ENCODE measurements at regions not wholly inside any gene's neighbourhood (a gene's known extent, or its start where the extent isn't known, plus 50 kb on each side); places are given as distances from the start of the nearest gene placed in this dataset.

- DNase-seq = no peak
Measured at GRCh38 chr6:100274147-100274546, 190.6 kb downstream of the SIM1 start.

GRCh38 chr6:100271625-100272024, 193.1 kb downstream of the SIM1 start:
- TF ChIP-seq EP300 (IDR thresholded peaks at IDR 0.05) (no peak), POLR2A (IDR thresholded peaks at IDR 0.05) (no peak), CTCF (IDR thresholded peaks at IDR 0.05) (no peak)
- intact Hi-C loops (cut with DNase I) = no loop called here
- Histone ChIP-seq H3K27me3 (no peaks in the 10 kb centered on the region), H3K4me1 (ENCODE audit: insufficient read depth) (no peaks in the 10 kb centered on the region), H3K27ac (no peak overlapping the region), H3K9me3 (no peaks in the 10 kb centered on the region), H3K36me3 (no peaks in the 10 kb centered on the region), H3K4me3 (no peak overlapping the region)
- DNase-seq = no peak
- WGBS, 3 donors = 90 to 94% (median 91%) methylated on average over 2 of the region's 2 CpGs

More at GRCh38 chr6:100274147-100274546, 190.6 kb downstream of the SIM1 start:
- Histone ChIP-seq H3K27ac (no peak overlapping the region), H3K36me3 (no peaks in the 10 kb centered on the region), H3K9me3 (no peaks in the 10 kb centered on the region), H3K4me1 (ENCODE audit: insufficient read depth) (no peaks in the 10 kb centered on the region), H3K27me3 (no peaks in the 10 kb centered on the region), H3K4me3 (no peak overlapping the region)
- intact Hi-C loops (cut with DNase I) = no loop called here
- WGBS, 3 donors = 93 to 100% (median 98%) methylated on average over 1 of the region's 1 CpG
- TF ChIP-seq POLR2A (IDR thresholded peaks at IDR 0.05) (no peak), CTCF (IDR thresholded peaks at IDR 0.05) (no peak), EP300 (IDR thresholded peaks at IDR 0.05) (no peak)

GRCh38 chr6:100271202-100271601, 193.5 kb downstream of the SIM1 start:
- Histone ChIP-seq H3K27me3 (no peaks in the 10 kb centered on the region), H3K36me3 (no peaks in the 10 kb centered on the region), H3K27ac (no peak overlapping the region), H3K4me1 (ENCODE audit: insufficient read depth) (no peaks in the 10 kb centered on the region), H3K9me3 (no peaks in the 10 kb centered on the region), H3K4me3 (no peak overlapping the region)
- no peak for TF ChIP-seq POLR2A (IDR thresholded peaks at IDR 0.05)
- no peak for TF ChIP-seq CTCF (IDR thresholded peaks at IDR 0.05)
- no peak for TF ChIP-seq EP300 (IDR thresholded peaks at IDR 0.05)
- no peak for DNase-seq
- WGBS, 3 donors = 94 to 96% (median 95%) methylated on average over 5 of the region's 5 CpGs
- intact Hi-C loops (cut with DNase I) = no loop called here

GRCh38 chr6:100269189-100269588, 195.5 kb downstream of the SIM1 start:
- Histone ChIP-seq H3K27ac (no peak overlapping the region), H3K4me3 (no peak overlapping the region), H3K4me1 (ENCODE audit: insufficient read depth) (no peaks in the 10 kb centered on the region), H3K9me3 (no peaks in the 10 kb centered on the region), H3K27me3 (no peaks in the 10 kb centered on the region), H3K36me3 (no peaks in the 10 kb centered on the region)
- no peak for DNase-seq
- WGBS, 3 donors = 2 to 17% (median 4%) methylated on average over 2 of the region's 2 CpGs
- TF ChIP-seq EP300 (IDR thresholded peaks at IDR 0.05) = no peak
- no peak for TF ChIP-seq POLR2A (IDR thresholded peaks at IDR 0.05)
- TF ChIP-seq CTCF (IDR thresholded peaks at IDR 0.05) = no peak
- intact Hi-C loops (cut with DNase I) = no loop called here

GRCh38 chr6:100268326-100268725, 196.4 kb downstream of the SIM1 start:
- Histone ChIP-seq H3K9me3 (no peaks in the 10 kb centered on the region), H3K27ac (no peak overlapping the region), H3K4me1 (ENCODE audit: insufficient read depth) (no peaks in the 10 kb centered on the region), H3K27me3 (no peaks in the 10 kb centered on the region), H3K4me3 (no peak overlapping the region), H3K36me3 (no peaks in the 10 kb centered on the region)
- 67 to 74% (median 73%) methylated on average over 4 of the region's 4 CpGs for WGBS, 3 donors
- no peak for DNase-seq
- TF ChIP-seq POLR2A (IDR thresholded peaks at IDR 0.05) (no peak), CTCF (IDR thresholded peaks at IDR 0.05) (no peak), EP300 (IDR thresholded peaks at IDR 0.05) (no peak)
- intact Hi-C loops (cut with DNase I) = no loop called here

All from ovary (tissue), 7 donors.